GM19025 (cell line): ENCODE measurements at regions not wholly inside any gene's neighbourhood (a gene's known extent, or its start where the extent isn't known, plus 50 kb on each side); places are given as distances from the start of the nearest gene placed in this dataset.

Experiments used
- ATAC-seq: cut with Tn5 transposase; IDR thresholded peaks from one replicate; pipeline ENCODE4 v1.9.1; 2021; ENCODE audit warnings: mild to moderate bottlenecking, low read depth, moderate library complexity; ENCODE audit not compliant: unreplicated experiment

- ATAC-seq = peak; percentile 63
These were observed 222.8 kb downstream of the DDX3Y start for GRCh38 chrY:13127476-13127875.

- no peak for ATAC-seq
These were observed 244.5 kb downstream of the DDX3Y start for GRCh38 chrY:13149148-13149547.

GRCh38 chrY:13167698-13168097, 263.0 kb downstream of the DDX3Y start:
- no peak for ATAC-seq

- ATAC-seq = no peak
These were observed 263.6 kb downstream of the DDX3Y start for GRCh38 chrY:13168257-13168656.
